HEK293T (cell line): ENCODE measurements at regions not wholly inside any gene's neighbourhood (a gene's known extent, or its start where the extent isn't known, plus 50 kb on each side); places are given as distances from the start of the nearest gene placed in this dataset.

ENCODE experiments used
- ARNT ChIP-seq: fragments of 450-650 bp; IDR thresholded peaks from 2 replicates; pipeline ENCODE4 v1.6.1; 2017; ENCODE audit warnings: mild to moderate bottlenecking
- BHLHE40 ChIP-seq: fragments of 450-650 bp; IDR thresholded peaks from 2 replicates; pipeline ENCODE4 v1.6.1; 2016; ENCODE audit warnings: mild to moderate bottlenecking, moderate library complexity, borderline replicate concordance
- ELF4 ChIP-seq: fragments of 450-650 bp; IDR thresholded peaks from 2 replicates; pipeline ENCODE4 v1.6.1; 2017; ENCODE audit warnings: antibody characterized with exemption
- FOXA1 ChIP-seq: fragments of 450-650 bp; IDR thresholded peaks from 2 replicates; pipeline ENCODE4 v1.6.1; 2016; ENCODE audit warnings: mild to moderate bottlenecking
- FOXK2 ChIP-seq: fragments of 450-650 bp; IDR thresholded peaks from 2 replicates; pipeline ENCODE4 v1.6.1; 2016; ENCODE audit warnings: mild to moderate bottlenecking
- FOXM1 ChIP-seq: fragments of 450-650 bp; IDR thresholded peaks from 2 replicates; pipeline ENCODE4 v1.6.1; 2017; ENCODE audit warnings: mild to moderate bottlenecking, borderline replicate concordance
- HDGF ChIP-seq: fragments of 450-650 bp; IDR thresholded peaks from 2 replicates; pipeline ENCODE4 v1.6.1; 2017; ENCODE audit warnings: antibody characterized with exemption, borderline replicate concordance
- NFRKB ChIP-seq: fragments of 450-650 bp; IDR thresholded peaks from 2 replicates; pipeline ENCODE4 v1.6.1; 2016; ENCODE audit warnings: mild to moderate bottlenecking, moderate library complexity
- PKNOX1 ChIP-seq: fragments of 450-650 bp; IDR thresholded peaks from 2 replicates; pipeline ENCODE4 v1.6.1; 2016
- SP1 ChIP-seq: fragments of 450-650 bp; IDR thresholded peaks from 2 replicates; pipeline ENCODE4 v1.6.1; 2017
- ZNF384 ChIP-seq: fragments of 450-650 bp; IDR thresholded peaks from 2 replicates; pipeline ENCODE4 v1.6.1; 2016

GRCh38 chr3:106036696-106037095 is 167.9 kb upstream of the CBLB start:
- no peak for TF ChIP-seq SP1
- no peak for TF ChIP-seq ARNT
- no peak for TF ChIP-seq BHLHE40
- no peak for TF ChIP-seq FOXA1
- TF ChIP-seq PKNOX1, result no peak
- TF ChIP-seq FOXK2, result no peak
- no peak for TF ChIP-seq HDGF
- TF ChIP-seq FOXM1, result no peak
- no peak for TF ChIP-seq NFRKB
- no peak for TF ChIP-seq ELF4
- TF ChIP-seq ZNF384, result no peak
